Retinal pigment epithelial cell (primary cell): ENCODE measurements at regions not wholly inside any gene's neighbourhood (a gene's known extent, or its start where the extent isn't known, plus 50 kb on each side); places are given as distances from the start of the nearest gene placed in this dataset.
"Not testable (repeated sequence)": the region's sequence is repeated elsewhere in the genome, so short reads cannot be mapped to it uniquely, and the experiment has no call there.

ENCODE experiments used
- DNase-seq: peaks from one replicate; pipeline ENCODE4 v3.0.0-alpha.2; 2010; ENCODE audit warnings: low read depth
- H3K4me3 ChIP-seq: 2 replicates; pipeline ENCODE4 v1.5.1; 2011; ENCODE audit warnings: mild to moderate bottlenecking, low read length, control low read depth, moderate library complexity
- CTCF ChIP-seq: conservative IDR thresholded peaks from 2 replicates; pipeline ENCODE4 v1.5.1; 2011; ENCODE audit warnings: low read depth, low read length, control low read depth, inconsistent platforms

- no peak for TF ChIP-seq CTCF
- no peak for DNase-seq
- H3K4me3 ChIP-seq, result no peak overlapping the region
Observed at GRCh38 chr5:93226202-93226735, 354.8 kb downstream of the NR2F1-AS1 start.

- no peak for TF ChIP-seq CTCF
- DNase-seq, result no peak
- H3K4me3 ChIP-seq, result no peak overlapping the region
Observed at GRCh38 chr5:93225748-93226147, 355.3 kb downstream of the NR2F1-AS1 start.

- DNase-seq, result no peak
- TF ChIP-seq CTCF, result no peak
Observed at GRCh38 chr5:93224624-93225023, 356.4 kb downstream of the NR2F1-AS1 start.

GRCh38 chr5:93221773-93222172, 359.2 kb downstream of the NR2F1-AS1 start:
- no peak for TF ChIP-seq CTCF
- no peak for DNase-seq
- no peak overlapping the region for H3K4me3 ChIP-seq

More at GRCh38 chr5:93224624-93225023, 356.4 kb downstream of the NR2F1-AS1 start:
- H3K4me3 ChIP-seq, result no peak overlapping the region

- no peak for TF ChIP-seq CTCF
Observed at GRCh38 chr5:93220431-93220830, 360.6 kb downstream of the NR2F1-AS1 start.

GRCh38 chr5:93219641-93220145, 361.3 kb downstream of the NR2F1-AS1 start:
- TF ChIP-seq CTCF, result no peak
- DNase-seq, result no peak
- no peak overlapping the region for H3K4me3 ChIP-seq

More at GRCh38 chr5:93220431-93220830, 360.6 kb downstream of the NR2F1-AS1 start:
- no peak for DNase-seq
- H3K4me3 ChIP-seq, result no peak overlapping the region

GRCh38 chr5:93213111-93213794, 367.8 kb downstream of the NR2F1-AS1 start:
- not testable (repeated sequence) for H3K4me3 ChIP-seq, DNase-seq
